ENCODE measurements at regions not wholly inside any gene's neighbourhood (a gene's known extent, or its start where the extent isn't known, plus 50 kb on each side); places are given as distances from the start of the nearest gene placed in this dataset.

GRCh38 chr6:92433911-92434310, 985.4 kb downstream of the EPHA7 start:
- H3K4me3 Mint-ChIP-seq = no peak overlapping the region
- H2AFZ ChIP-seq (ENCODE audit: low read length) = no peak overlapping the region
- no CpG with 5 or more reads among the region's 1 CpG for WGBS (ENCODE audit: extremely low coverage, insufficient read length, low lambda C conversion rate)
- H3K79me2 ChIP-seq (ENCODE audit: insufficient read depth, low read length) = no peaks in the 10 kb centered on the region
- no peaks in the 10 kb centered on the region for H3K4me1 ChIP-seq (ENCODE audit: insufficient read depth, low read length)
- H3K14ac ChIP-seq (ENCODE audit: insufficient read depth, low read length) = no peak overlapping the region
- no peak overlapping the region for H2AK5ac ChIP-seq (ENCODE audit: insufficient read length, low read length)
- H4K8ac ChIP-seq (replicated peaks; ENCODE audit: insufficient read length, low read depth, low read length) = no peak overlapping the region
- no peak overlapping the region for H2BK120ac ChIP-seq (ENCODE audit: low read depth, low read length, poor library complexity, severe bottlenecking)
- no peak overlapping the region for H3K27ac Mint-ChIP-seq
- H4K20me1 ChIP-seq (ENCODE audit: control insufficient read depth, insufficient read depth, insufficient read length) = no peaks in the 10 kb centered on the region
- no peak overlapping the region for H3K23ac ChIP-seq (ENCODE audit: insufficient read length, low read depth, low read length)
- H4K91ac ChIP-seq (ENCODE audit: insufficient read length, low read depth, low read length) = no peak overlapping the region
- no peaks in the 10 kb centered on the region for H3K27me3 Mint-ChIP-seq (ENCODE audit: low read depth)
- H4K5ac ChIP-seq (ENCODE audit: insufficient read length, low read depth, low read length) = no peak overlapping the region
- H3K9me3 Mint-ChIP-seq = no peaks in the 10 kb centered on the region
- H3T11ph ChIP-seq (ENCODE audit: low read length) = no peak overlapping the region
- H2BK20ac ChIP-seq (ENCODE audit: low read depth, low read length, poor library complexity, severe bottlenecking) = no peak overlapping the region
- H3K56ac ChIP-seq (ENCODE audit: insufficient read length, low read depth, low read length) = no peak overlapping the region
- no peak overlapping the region for H3K9ac ChIP-seq (ENCODE audit: extremely low read depth, insufficient read length, low read length)
- H2BK5ac ChIP-seq (ENCODE audit: insufficient read length, low read length) = no peak overlapping the region
- TF ChIP-seq CTCF (conservative IDR thresholded peaks at IDR 0.05) = no peak
- no peak overlapping the region for H3K27ac ChIP-seq (ENCODE audit: insufficient read length, low read depth, low read length)
- no peaks in the 10 kb centered on the region for H3K9me3 ChIP-seq (ENCODE audit: control insufficient read depth, low read depth, low read length)
- H2BK15ac ChIP-seq (ENCODE audit: low read depth, low read length) = no peak overlapping the region
- H3K79me1 ChIP-seq (ENCODE audit: insufficient read depth, low read depth, low read length, poor library complexity, severe bottlenecking) = no peaks in the 10 kb centered on the region
- no peak overlapping the region for H3K18ac ChIP-seq (ENCODE audit: insufficient read length, low read depth, low read length)
- no peaks in the 10 kb centered on the region for H3K23me2 ChIP-seq (ENCODE audit: insufficient read length, low read depth, low read length, poor library complexity, severe bottlenecking)
- H3K4me2 ChIP-seq (ENCODE audit: insufficient read depth, insufficient read length, low read length) = no peak overlapping the region
- no peaks in the 10 kb centered on the region for H3K4me1 Mint-ChIP-seq
- no peak for DNase-seq
- no peak overlapping the region for H3K4ac ChIP-seq (ENCODE audit: low read depth, low read length)
- no peaks in the 10 kb centered on the region for H3K27me3 ChIP-seq (ENCODE audit: insufficient read depth, low read length)
- no peaks in the 10 kb centered on the region for H3K36me3 Mint-ChIP-seq (ENCODE audit: insufficient read depth in 1 of 3, low read depth in 3 of 3)
- H2BK12ac ChIP-seq (ENCODE audit: insufficient read length, low read depth, low read length) = no peak overlapping the region

All from H9 (cell line).